NCI-H345 (cell line): ENCODE measurements at regions not wholly inside any gene's neighbourhood (a gene's known extent, or its start where the extent isn't known, plus 50 kb on each side); places are given as distances from the start of the nearest gene placed in this dataset.

Source experiments
- DNase-seq: peaks from one replicate; lab custom pipeline; 2025; lab: John Stamatoyannopoulos, UW

DNA sequence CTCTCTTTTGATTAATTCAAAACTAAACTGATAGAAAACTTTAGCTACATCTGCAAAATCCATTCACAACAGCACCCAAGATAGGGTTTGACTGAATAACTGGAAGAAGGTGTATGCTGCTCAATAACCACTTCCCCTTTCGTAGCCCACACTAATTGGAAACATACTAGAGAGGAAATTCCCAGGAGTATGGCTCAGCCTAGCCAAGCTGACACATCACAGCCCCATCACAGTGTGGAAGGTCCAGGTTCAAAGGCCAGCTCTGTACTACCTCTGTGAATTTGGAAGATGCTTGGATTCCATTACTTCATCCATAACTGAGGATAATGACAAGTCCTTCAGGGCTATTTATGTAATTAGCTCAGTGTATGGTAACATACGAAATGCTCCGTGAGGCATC lies 185.4 kb downstream of the FBXO15 start:
- no peak for DNase-seq

DNA sequence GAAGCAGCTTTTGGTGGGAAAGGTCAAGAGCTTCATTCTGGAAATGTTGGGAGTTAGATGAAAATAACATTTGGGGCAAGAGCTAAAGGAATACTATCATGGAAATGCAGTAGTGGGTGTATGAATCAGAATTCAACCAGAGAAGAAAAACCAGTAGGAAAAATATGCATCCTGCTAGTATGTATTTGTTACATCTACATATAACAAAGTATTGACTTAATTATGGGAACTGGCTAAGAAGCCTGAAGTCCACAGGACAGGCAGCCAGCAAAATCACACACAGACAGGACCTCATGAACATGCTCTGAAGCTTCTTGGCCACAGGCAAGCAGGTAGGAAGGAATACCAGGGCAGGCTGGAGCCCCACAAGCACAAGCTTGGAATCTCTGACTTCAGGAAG lies 185.8 kb downstream of the FBXO15 start:
- DNase-seq, result no peak

DNA sequence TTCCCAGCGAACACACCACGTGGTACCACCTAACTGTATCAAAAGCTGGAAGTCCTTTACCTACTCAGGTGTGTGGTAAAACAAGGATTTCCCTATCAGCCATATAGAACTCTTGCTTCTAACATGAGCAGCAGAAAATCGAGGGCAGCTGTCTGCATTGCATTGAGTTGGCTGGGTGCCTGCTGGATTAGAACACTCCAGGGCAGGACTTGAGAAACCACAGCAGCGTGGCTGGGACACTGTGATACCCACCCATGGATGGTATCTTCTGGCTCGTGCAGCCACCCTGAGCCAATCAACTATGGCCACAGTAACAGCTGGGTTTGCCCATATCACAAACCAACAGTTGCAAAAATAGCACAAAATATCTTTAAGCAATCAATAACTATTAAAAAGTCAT lies 188.3 kb downstream of the FBXO15 start:
- no peak for DNase-seq

DNA sequence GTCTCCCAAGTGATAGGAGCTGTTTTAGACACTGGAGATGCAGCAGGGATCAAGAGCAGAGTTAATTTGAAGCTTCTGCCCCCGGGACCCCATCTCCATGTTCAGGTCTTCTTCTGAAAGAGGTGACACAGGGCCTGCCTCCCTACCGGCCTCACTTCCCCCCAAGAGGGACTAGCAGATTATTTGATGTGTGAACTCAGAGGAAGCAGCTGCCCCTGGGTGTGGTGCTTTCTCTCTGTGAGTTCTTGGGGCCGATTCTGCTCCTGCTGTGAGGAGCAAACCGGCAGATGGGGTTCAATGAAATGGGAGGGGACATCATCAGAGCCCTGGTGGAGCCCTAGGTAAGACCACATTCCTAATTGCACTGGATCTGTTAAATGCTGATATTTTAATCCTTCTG lies 193.4 kb downstream of the FBXO15 start:
- DNase-seq, result no peak

DNA sequence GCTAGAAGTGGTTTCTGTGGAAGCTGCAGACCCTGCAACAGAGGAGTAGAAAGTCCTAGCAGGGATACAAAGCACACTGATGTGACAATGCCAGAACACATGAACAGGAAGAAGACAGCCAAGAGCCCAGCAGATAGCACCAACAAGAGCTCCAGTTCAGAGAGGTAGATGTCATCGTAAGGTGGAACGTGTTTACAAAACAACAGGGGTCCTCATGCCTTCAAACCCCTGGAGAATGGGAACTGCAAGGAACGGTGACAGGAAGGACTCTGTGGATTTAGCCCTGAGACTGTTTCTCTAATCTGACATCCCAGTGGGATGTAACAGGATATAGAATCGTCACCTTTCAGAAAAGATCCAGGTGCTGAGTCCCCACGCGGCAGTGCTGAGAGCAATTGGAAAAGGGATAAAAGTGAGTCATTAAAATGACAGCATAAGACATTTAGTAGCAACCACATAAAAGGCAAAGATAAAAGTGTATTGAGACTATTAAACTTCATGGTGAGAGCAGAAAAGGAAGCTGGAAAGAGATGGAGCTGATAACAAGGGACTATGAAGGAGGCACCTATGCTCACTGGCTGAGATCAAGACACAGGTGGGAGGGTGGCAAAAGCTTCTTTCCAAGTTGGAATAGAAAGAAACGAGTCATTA lies 195.2 kb downstream of the FBXO15 start:
- DNase-seq, result no peak

DNA sequence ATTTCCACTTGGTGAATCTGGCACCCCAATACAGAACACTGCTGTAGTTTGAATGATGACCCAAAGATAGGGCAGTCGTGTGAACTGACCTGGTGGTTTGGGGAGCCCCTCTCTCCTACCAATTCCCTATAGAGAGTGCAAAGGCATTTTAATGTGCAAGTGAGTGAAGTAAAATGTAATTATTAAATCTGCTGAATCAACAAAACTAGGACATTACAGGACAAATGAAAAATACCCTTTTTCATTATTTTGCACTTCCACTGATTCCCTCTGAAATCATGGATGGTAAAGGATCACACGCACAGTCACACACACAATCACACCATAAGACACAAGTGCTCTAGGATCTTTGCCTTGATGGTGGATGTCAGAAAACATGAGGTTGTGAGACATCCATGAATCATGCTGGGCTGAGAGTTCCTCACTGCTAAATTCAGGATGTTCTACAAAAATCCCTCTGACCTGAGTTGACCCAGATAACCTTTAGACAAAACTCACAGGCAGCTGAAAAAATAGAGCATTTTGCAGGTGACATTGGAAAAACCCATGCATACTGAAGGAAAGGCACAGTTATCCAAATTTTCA lies 197.4 kb downstream of the FBXO15 start:
- no peak for DNase-seq

DNA sequence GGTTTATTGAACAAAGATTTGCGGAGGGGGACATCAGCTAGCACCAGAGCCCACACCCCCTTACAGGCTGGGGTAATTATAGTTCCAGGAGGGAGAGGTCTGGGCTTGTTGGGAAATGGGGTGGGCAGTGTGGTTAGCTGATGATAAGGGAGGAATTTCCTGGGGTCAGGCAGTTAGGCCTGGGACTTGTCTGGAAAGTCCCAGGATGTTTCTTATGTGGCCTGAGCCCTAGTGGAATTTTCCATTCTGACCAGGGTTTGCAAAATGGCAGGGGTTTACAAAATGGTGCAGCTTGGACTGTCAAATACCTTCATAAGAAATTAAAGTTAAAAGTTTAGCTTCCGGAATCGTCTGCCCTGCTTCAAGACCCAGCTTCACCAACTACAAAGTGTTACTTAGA lies 199.1 kb downstream of the FBXO15 start:
- no peak for DNase-seq

DNA sequence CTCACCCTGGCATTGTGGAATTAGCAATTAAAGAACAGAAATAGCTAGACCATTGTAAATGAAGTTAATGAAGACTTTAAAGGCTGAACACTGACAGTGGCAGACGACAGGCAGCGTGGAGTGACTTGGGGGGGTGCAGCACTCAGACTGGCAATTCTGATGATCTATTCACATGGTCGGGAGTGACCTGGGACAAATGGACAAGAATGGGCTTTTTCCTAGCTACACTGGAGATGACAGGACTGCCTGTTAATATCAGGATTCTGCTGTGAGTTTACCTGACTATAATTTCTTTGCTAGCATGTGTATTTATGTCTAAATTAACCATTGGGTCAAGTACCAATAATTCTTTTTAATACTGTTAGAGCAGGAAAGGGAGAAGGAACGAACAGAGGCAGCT lies 199.6 kb downstream of the FBXO15 start:
- DNase-seq, result no peak

DNA sequence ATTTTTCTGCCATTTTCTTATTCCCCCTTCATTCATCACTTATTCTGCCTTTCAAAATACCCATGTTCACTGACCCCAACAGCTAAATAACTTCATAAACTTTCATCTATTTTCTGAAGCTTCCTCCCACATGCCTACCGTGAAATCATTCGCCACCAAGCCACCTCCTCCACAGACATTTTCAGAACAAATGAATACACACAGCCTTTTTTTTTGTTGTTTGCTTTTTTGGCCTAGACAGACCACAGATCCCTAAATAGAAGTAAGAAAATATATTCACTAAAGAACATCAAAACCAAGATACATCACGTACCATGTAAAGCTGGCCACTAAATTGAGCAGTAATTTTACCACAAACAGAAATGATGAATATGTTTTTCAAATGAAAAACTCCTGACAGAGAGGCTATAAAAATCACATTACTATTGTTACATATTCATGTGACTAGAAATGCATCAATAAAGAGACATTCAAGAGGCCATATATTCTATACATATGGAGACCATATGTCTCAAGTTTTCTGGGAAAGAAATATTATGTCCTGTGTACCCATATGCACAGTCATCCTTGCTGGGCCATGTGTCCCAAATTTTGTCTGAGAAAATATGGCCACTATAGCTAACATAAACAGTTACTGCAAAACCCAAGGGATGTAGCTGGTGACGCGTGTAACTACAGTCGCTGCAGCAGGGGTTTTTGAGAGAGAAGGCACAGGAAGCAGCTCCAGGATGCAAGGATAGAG lies 200.3 kb downstream of the FBXO15 start:
- DNase-seq, result no peak

DNA sequence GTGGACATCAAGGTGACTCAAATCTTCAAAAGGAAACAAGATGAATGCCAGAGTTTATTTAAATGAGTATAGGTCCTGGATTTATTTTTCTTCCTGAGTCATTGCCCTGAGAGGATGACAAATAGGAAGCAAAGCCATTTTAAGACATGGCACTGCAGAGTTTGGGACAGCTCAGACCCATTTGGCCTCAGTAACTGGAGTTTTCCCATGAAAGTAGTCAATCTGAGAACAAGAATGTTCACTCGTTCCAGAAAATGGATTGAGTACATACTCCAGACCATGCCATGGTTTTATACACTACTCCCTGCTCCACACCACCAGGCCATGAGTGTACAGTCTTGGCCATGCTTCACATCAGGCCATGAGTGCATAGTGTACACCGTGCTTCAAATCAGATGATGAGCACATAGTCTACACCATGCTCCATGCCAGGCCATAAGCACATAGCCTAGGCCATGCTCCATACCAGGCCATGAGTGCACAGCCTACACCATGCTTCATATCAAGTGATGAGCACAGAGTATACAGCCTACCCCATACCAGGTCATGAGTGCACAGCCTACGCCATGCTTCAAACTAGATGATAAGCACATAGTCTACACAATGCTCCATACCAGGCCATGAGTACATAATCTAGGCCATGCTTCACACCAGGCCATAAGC lies 202.4 kb downstream of the FBXO15 start:
- DNase-seq, result no peak

DNA sequence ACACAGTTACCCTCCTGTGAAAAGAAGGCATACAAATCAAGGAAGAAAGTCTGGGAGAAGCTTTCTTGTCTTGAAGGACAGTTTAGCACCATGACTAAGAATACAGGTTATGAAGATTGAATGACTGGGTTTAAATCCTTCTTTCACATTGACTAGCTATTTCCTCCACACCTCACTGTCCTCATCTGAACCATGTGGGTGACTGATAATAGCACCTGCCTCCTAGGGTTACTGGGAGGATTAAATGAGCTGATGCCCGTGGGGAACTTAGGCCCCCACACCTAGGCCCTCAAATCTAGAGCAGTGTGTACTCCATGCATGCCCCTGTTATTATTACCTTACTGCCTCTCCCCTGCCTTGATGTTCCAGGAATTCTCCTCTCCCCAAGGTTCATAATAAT lies 202.9 kb downstream of the FBXO15 start:
- DNase-seq, result no peak

DNA sequence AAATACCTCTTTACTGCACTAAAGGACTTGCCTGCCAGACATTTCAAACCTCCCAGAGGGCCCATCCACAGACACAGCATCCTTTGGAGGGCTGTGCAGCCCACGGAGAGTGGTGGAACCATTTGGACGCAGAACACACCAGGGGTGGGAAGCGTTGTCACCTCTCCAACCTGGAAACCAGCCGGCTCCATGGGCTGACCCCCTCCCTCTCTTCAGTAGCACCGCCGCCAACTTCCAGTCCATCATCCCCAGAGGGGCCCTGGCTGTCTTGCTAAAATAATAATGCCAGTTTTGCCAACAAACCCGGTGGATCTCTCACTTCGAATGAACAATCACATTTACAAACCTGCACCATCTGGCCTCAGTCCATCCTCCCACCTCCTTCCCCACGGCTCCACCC lies 203.9 kb downstream of the FBXO15 start:
- no peak for DNase-seq

DNA sequence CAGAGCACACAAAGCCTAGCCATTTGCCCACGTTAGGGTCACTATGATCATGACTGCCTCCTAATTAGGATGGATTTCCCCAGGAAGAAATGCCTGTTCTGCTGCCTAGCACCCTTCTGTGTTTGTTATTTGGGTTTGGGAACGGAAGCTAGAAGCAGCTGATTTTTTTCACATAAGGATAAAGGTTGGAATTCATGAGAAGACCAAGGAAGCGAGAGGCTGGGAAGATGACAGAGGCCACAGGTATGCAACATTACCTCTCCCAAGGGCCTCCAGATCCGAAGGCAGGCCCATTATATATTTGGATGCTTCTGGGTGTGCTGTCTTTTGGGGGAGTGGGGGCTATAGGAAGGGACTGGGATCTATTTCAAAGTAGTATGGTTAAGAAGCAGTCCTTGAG lies 204.7 kb downstream of the FBXO15 start:
- DNase-seq, result no peak

DNA sequence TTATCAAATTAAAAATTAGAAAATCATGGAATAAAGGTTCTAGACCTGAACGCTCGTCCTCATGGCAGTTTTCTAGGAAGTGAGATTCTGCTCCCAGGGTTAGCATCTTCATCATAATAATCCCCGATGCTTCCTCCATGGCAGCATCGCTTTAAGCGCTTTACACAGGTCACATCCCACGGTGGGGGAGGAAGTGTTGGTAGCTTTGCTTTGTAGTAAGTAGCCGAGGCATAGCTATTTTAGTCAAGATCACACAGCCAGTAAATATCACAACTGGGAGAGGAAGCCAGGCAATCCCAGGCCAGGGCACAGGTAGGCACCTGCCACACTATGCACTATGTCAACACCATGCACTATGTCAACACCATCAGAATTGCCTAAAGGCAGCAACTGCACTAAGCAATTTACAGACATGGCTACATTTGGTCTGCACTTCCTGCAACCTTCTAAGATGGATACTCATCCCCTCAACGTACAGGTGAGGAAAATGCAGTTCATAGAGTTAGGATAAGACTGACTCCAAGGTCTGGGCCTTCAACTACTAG lies 205.5 kb downstream of the FBXO15 start:
- peak; percentile 83 for DNase-seq

DNA sequence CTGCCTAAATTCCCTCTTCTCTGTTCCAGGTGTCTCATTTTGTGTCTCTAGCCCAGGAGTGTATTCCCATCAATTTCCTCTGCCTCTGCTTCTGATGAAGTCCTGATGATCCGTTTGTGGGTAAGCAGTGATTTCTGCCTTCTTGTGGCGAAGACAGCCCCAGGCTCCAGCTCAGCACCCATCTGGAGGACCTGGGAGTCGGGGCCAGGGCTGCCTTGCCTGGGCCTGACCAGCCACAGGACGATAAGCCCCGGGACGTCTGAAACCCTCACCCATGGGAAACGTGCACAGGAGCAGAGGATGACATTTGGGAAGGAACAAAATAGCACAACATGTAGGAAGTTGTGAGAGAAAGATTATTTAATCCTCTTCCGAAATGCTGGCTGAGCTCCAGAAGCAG lies 206.9 kb downstream of the FBXO15 start:
- DNase-seq, result no peak

DNA sequence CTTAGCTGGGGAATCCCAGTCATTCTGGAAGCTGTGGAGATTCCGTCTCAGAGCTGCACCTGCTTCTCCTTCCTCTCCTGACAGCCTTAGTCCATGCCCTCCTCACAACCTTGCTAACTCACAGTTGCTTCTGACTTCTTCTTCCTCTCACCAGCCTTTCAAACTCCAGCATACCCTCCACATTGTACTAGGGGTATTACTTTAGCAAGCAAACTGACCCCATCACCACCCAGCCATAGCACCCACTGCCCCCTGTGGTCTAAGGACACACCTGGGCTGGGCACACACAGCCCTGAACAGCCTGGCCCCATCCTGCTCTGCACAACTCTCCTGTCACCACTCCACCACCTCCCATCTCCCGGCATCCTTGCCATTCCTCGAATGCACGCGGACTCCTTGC lies 208.2 kb downstream of the FBXO15 start:
- no peak for DNase-seq

DNA sequence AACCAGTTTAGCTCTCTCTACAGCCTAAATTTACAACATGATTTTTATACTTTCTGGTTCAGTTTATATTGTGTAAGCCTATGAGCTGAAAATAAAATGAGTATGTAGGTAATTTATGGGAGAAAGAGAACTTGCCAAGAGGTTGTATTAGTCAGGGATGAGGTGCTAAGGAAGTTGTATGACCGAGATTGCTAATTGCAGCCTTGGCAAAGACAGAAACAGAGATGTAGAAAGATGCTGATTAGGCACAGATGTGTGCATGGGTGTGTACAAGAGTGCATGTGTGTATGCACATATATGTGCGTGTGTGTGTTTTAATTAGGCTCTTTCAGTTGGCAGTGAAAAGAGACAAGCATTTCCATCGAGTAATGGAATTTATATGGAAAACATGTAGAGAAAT lies 213.9 kb downstream of the FBXO15 start:
- DNase-seq, result no peak

DNA sequence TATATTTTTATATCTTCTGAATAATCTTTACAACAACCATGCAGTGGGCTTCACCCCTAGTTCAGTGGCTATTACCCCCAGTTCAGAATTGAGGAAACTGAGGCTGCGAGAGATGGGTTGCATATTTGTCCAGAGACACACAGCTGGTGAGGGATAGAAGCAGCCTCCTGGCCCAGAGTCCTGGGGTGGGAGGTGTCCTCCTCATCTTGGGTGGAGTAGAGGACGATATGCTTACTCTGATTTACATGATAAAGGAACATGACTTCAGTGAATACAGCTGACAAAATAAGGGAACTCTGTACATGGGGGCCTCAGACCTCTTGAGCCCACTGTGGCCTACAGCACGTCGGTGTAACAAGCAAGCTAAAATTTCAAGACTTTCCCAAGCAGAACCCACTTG lies 214.7 kb downstream of the FBXO15 start:
- no peak for DNase-seq

DNA sequence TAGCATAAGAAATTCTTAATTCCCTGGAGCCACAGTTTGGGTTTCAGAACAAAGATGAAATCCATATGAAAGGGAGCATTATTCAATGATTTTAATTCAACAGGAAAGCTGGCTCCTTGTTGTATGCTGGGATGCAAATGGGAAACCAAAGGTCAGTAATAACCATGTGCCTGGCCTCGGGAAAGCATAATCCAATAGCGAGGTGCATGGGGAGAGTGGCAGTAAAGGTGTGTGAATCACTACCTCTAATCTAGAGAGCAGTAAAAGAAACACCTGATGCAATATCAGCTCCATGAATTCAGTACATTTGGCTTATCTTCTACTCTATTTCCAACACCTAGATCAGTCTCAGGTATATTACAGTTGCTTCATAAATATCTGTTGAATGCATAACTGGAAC lies 220.1 kb downstream of the FBXO15 start:
- DNase-seq, result no peak

DNA sequence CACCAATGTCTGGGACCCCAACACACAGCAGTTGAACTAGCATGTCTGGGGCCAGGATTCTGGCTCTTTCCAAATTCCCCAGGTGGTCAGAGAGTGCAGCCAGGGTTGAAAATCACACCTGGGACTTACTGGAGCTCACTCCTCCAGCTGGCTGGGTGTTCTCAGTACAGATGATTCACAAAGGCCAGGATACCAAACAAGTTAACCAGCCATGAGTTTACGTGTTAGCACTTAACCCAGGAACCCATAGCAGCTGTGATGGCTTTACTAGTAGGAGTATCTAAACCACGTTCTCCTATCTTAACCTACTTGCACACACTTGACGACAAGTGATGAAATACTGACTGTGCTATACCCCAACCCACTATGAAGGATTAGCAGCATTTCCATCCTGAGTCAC lies 222.8 kb downstream of the FBXO15 start:
- DNase-seq, result no peak

DNA sequence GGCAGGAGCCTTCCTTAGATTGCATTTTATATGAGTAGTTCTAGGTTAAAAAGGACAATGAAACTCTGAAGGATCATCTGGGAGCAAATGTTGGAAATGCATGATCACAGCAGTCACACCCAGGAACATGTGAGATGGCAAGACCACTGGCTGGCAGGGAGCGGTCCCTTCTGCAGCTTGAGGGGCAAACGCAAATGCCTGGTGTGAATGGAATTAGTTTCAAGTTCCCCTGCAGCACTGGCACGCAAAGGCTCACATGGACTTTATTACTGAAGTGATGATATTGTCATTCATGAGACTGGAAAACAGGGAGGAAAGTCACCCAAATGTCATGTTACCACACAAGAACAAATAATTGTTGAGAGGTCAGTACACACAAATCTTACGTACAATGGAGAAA lies 223.3 kb downstream of the FBXO15 start:
- DNase-seq, result no peak

DNA sequence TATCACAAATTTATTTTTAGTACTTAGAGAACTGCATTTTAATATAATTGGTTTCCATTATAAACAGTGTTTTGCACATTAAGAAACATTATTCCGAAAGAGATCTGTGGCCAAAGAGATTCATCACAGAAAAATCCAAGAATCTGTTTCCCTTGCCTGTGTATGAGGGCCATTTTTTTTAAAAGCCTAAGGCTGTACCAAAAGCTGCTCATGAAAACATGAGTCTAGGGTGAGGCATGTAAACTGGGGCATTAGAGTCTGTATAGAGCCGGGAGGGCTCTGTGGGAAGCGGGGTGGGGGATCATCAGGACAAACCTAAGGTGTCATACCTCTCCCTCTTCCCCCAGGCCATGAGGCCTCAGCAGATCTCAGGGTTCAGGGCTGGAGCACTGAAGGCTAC lies 223.8 kb downstream of the FBXO15 start:
- no peak for DNase-seq

DNA sequence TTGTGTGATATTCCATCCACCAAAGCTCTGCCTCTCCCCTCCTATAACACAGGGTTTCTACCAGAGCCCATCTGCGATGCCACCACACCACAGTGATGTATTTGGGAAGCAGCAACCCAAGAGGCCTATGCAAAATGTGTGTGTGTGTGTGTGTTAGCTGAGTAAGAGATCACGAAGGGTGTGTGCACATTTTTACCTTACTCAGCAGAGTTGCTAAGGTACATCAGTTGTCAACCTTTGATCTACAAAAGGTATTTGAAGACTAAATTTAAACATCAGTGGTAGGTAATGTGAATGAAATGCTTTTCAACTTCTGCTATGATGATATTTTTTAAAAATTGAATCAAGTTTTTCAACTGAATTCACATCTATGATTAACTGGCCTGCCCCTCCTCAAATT lies 227.6 kb downstream of the FBXO15 start:
- DNase-seq, result no peak
